ENCODE measurements at regions not wholly inside any gene's neighbourhood (a gene's known extent, or its start where the extent isn't known, plus 50 kb on each side); places are given as distances from the start of the nearest gene placed in this dataset.
"Not testable (repeated sequence)": the region's sequence is repeated elsewhere in the genome, so short reads cannot be mapped to it uniquely, and the experiment has no call there.

- DNase-seq = no peak
Measured at GRCh38 chr2:192645811-192646598, 451.3 kb upstream of the TMEFF2 start.

DNA sequence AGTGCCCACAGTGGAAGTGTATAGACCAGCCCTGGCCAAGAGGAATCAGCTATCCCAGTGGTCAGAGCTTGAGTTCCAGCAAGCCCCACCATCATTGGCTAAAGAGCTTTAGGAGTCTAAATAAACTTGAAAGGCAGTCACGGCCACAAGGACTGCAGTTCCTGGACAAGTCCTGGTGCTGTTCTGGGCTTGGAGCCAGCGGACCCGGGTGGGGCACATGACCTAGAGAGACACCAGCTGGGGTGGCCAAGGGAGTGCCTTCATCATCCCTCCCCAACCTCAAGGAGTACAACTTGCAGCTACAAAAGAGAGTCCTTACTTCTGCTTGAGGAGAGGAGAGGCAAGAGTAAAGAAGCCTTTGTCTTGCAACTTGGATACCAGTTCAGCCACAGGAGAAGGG is 439.8 kb upstream of the TMEFF2 start:
- DNase-seq = no peak

DNA sequence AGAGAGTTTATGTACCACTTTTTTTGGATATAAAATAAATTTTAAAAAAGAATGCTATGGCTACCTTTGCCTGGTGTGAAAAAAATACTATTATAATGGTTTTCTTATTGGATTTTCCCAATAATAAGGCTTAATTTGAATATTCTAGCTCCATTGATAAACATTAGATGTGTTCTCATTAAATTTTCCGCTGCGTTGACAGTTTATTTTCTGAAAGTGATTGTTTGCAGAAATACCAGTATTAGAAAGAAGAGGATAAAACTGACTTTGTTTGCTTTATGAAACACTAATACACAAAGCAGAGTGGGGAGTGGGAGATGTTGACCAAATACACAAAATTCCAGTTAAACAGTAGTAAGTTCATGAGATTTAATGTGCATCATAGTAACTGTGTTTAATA is 433.3 kb upstream of the TMEFF2 start:
- no peak for DNase-seq

DNA sequence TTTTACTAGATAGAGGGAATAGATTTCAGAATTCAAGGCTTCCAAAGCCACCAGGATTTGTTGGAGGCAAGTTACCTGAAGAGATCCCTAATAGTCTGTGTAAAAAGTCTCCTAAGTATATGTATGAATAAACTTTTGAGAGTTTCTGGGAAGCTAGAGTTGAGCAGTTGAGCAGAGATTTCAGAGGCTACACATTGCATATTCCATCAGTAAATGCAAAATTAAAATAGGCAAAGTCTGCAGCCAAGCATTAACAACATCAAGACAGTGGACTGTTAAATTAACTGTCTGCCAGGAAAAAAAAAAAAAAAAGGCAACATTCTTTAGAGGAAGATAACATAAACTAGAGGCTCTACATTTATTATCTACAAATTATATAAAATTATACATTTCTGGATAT is 420.4 kb upstream of the TMEFF2 start:
- no peak for DNase-seq

DNA sequence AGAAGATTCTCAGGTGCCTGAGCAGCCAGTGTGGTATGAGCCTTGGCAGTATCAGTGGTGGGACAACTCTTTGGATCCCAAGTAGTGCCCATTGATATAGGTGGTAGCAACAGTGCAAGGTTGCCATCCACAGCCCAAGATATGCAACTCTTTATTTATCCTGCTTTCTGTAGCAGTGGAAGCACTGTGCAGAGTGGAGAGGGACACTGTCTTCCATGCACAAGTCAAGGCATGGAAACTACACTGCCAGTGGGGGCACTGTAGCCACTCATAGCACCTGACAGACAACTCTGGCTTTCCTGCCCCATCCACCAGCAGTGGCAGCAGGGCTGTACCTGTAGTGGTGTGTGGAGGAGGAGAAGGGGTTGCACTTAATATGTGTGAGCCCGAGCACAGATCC is 409.6 kb upstream of the TMEFF2 start:
- DNase-seq = no peak

- DNase-seq = not testable (repeated sequence)
Measured at GRCh38 chr2:192598649-192599048, 403.9 kb upstream of the TMEFF2 start.

GRCh38 chr2:192593561-192593960 is 398.8 kb upstream of the TMEFF2 start:
- no peak for DNase-seq

GRCh38 chr2:192591617-192592016 is 396.9 kb upstream of the TMEFF2 start:
- no peak for DNase-seq

DNA sequence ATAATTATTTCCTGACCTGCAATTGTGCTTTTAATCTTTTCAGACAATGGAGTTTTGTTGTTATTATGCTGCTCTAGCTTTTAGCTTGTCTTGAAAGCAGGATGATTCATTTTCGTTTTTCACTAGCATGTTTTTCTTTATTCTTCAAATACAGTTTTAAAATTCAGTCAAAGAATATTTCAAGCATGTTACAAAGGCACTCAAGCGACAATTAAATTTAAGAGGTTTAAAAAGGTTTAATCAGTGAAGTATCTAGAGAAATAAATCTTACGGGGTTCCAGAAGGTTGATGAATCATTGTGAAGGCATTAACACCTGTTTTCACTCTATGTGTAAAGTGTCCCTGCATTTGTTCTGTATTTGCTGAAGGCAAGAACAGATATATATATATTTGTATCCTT is 390.7 kb upstream of the TMEFF2 start:
- DNase-seq = no peak

- DNase-seq = no peak
Measured at GRCh38 chr2:192584976-192585375, 390.2 kb upstream of the TMEFF2 start.

DNA sequence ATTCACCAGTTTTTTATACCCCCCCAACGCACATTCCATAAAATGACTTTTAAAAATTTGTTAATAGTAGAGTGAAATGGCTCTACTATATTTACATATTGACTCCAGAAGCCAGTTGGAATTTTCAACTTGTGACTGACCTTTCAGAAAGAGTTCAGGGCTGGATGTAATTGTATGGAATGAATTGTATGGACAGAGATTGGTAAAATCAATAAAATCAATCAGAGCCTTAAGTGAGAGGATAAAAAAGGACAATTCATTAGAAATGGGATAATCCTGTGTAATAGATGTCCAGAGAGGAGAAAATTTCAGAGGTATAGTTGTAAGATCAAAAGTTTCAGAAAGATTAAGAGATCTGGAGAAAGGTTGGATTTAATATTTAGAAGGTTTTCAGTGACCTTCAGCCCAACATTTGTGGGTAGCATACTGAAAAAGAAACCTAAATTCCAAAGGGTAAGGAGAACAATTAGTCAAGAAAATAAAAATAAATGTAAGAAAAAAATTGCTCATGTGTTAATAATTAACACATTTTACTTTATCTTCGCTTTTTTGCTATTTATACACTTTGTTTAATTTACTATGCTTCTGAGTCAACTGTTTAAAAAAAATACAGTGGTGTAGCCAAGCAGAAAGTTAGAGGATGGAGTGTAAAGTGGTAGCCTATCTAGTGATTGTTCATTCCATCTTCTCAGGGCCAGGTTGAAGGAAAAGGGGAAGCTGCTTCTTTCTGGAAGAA is 385.4 kb upstream of the TMEFF2 start:
- DNase-seq = no peak

- DNase-seq = no peak
Measured at GRCh38 chr2:192578780-192579179, 384.0 kb upstream of the TMEFF2 start.

- DNase-seq = no peak
Measured at GRCh38 chr2:192577706-192578105, 383.0 kb upstream of the TMEFF2 start.

DNA sequence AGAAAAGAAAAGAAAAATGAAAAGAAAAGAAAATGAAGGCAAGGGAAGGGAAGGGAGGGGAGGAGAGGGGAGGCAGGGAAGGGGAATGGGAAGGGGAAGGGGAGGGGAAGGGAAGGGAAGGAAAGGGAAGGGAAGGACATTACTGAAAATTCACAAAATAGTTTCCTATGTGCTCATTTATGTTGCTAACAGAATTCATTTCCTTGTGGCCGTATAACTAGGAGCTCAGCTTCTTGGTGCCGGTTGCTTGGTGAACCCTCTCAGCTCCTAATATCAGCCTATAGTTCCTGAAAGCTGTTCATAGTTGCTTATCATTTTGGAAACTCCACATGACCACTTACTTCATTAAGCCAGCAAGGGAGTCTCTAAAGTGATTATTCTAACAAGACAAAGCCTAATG is 379.8 kb upstream of the TMEFF2 start:
- DNase-seq = no peak

GRCh38 chr2:192571636-192572035 is 376.9 kb upstream of the TMEFF2 start:
- no peak for DNase-seq

DNA sequence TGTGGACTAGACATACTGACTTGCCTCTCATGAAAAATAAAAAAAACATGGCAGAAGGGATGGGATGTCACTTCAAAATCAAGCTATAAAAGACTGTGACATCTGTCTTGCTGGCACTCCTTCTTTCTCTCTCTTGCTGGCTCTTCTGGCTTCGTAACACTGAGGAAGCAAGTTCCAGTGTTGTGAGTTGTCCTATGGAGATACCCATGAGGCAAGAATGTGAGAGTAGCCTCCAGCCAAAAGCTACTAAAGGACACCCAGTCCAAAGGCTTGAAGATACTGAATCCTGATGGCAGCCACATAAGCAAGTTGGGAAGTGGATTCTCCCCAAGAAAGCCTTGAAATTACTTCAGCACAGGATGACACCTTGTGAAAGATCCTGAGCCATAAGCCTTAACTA is 376.1 kb upstream of the TMEFF2 start:
- no peak for DNase-seq

- no peak for DNase-seq
Measured at GRCh38 chr2:192566863-192567262, 372.1 kb upstream of the TMEFF2 start.

DNA sequence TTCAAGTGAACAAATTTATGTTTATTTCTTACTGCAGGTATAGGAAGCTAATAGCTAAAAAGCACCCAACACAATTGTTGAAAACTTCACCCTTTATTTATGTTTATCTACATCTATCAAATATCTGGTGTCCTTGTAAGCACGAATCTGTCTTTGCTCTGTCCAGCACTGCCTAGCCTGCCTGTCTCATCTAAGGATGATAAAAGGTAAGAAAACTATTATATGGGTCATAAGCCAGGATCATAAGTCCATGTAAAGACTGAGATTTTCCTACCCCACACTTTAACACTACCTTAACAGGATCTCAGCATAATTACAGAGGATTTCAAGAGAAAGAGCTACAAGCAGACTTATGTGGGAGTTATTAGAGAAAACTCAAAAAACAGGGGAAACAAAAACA is 365.6 kb upstream of the TMEFF2 start:
- no peak for DNase-seq

- no peak for DNase-seq
Measured at GRCh38 chr2:192559587-192559986, 364.9 kb upstream of the TMEFF2 start.

GRCh38 chr2:192558637-192559036 is 363.9 kb upstream of the TMEFF2 start:
- no peak for DNase-seq

DNA sequence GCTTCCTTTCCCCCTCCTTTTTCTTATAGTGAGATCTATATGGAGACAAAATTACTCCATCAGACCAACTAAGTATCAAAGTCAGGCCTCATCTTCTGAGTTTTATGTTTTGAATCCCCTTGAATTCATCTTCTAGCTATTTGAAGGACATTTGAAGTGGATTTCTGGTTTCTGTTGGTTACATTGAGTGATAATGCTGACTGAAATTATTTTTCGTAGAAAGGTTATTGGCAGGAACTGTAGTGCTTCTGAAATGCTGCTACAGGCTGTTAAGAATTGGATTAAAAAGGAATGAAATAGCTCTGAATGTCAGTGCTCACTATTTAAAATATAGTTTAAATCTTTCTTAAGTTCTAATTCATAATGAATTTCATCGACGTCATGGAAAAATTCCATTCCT is 361.0 kb upstream of the TMEFF2 start:
- no peak for DNase-seq

DNA sequence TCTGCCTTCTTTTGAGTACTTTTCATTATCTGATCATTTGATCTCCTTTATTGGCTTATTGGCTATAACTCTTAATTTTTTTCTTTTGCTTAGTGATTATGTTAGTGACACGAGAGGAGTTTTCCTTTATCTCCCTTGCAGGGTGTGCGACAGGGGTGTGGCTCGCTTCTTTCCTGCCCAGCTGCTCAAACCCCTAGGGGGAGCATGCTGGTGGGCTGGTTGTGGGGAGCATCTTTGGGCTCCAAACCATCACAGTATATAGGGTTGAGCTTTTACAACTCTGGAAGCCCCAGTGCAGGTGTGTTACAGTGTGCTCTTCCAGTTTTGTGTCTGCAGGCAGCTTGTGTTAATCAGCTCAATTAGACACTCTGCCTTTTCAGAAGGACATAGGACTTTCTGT is 357.0 kb upstream of the TMEFF2 start:
- no peak for DNase-seq

DNA sequence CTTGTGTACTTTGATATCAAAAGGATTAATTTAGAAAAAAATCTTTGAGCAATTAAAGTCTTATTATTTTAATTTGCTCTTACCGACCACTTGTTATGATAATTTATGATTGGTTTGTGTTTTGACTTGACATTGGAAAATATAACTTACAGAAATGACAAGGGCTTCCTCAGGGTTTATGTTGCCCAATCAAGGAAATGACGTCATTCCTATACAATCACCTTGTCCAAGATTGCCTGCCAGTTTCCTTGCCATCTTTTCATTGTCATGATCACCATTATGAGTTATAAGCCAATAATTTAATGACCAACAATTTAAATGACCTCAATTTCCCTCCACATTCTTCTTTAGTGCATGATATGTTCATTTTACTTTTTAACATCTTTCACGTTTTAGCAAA is 351.8 kb upstream of the TMEFF2 start:
- DNase-seq = no peak

DNA sequence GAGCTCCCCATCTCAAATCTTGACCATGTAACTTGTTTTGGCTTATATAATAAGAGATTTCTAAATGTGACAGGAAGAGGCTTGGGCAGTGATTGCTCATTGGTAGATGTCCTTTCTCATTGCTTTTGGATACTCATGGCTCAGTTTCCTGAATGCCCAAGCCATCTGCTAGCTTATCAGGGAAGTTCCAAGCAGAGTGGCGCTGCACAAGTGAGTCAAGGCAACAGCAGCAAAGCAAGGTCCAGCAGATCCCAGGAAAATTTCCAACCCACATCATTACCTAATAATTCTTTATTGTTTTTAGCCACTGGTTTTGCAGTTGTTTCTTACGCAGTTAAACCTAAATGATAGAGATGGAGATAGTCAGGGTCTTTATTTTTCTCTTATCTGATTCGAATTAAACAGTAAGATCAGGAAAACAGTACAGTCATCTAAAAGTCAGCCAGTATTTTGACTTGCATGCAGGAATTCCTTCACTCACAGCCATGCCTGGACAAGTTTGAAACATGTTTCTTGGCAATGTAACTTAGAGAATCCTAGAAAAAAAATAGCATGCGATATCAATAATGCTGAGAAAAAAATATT is 349.7 kb upstream of the TMEFF2 start:
- DNase-seq = no peak
